ENCODE measurements at regions not wholly inside any gene's neighbourhood (a gene's known extent, or its start where the extent isn't known, plus 50 kb on each side); places are given as distances from the start of the nearest gene placed in this dataset.

DNA sequence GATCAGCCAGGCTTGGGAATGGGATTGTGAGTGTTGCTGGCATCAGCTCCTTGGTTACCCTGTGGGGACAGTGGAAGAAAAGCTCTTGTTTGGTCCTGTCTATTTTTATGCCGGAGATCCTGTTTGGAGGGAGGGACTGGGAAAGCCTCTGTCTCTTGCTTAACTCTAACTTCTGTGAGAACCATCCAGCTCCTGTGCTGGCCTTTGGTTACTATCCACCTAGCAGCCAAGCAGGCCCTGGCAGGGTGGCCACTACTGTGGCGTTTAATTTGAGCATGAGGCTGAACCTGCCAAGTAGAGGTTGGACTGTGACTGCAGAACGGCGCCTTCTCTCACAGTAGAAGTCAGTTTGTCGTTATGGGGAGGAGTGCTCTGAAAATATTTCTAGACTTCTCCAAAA lies 193.3 kb downstream of the UTRN start:
- Mint-ChIP-seq H3K9me3 (no peaks in the 10 kb centered on the region), H3K27ac (peak overlapping the region; percentile 23), H3K27me3 (ENCODE audit: insufficient read depth) (no peaks in the 10 kb centered on the region; the same call in 1 of the 2 replicates), H3K4me1 (ENCODE audit: low read depth) (peaks cover 33% of the 10 kb centered on the region), H3K36me3 (ENCODE audit: low read depth) (peaks cover 34% of the 10 kb centered on the region), H3K4me3 (no peak overlapping the region)
- DNase-seq = no peak
- TF ChIP-seq, protein P1, sequence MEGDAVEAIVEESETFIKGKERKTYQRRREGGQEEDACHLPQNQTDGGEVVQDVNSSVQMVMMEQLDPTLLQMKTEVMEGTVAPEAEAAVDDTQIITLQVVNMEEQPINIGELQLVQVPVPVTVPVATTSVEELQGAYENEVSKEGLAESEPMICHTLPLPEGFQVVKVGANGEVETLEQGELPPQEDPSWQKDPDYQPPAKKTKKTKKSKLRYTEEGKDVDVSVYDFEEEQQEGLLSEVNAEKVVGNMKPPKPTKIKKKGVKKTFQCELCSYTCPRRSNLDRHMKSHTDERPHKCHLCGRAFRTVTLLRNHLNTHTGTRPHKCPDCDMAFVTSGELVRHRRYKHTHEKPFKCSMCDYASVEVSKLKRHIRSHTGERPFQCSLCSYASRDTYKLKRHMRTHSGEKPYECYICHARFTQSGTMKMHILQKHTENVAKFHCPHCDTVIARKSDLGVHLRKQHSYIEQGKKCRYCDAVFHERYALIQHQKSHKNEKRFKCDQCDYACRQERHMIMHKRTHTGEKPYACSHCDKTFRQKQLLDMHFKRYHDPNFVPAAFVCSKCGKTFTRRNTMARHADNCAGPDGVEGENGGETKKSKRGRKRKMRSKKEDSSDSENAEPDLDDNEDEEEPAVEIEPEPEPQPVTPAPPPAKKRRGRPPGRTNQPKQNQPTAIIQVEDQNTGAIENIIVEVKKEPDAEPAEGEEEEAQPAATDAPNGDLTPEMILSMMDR (IDR thresholded peaks at IDR 0.05) = no peak

GRCh38 chr6:144479991-144480390 lies 194.9 kb downstream of the UTRN start:
- H3K27ac Mint-ChIP-seq = no peak overlapping the region
- H3K4me1 Mint-ChIP-seq (ENCODE audit: low read depth) = peaks cover 33% of the 10 kb centered on the region
- no peak for DNase-seq
- no peaks in the 10 kb centered on the region; the same call in 1 of the 2 replicates for H3K27me3 Mint-ChIP-seq (ENCODE audit: insufficient read depth)
- TF ChIP-seq, protein P1 (IDR thresholded peaks at IDR 0.05) = no peak
- no peak overlapping the region for H3K4me3 Mint-ChIP-seq
- no peaks in the 10 kb centered on the region for H3K9me3 Mint-ChIP-seq
- H3K36me3 Mint-ChIP-seq (ENCODE audit: low read depth) = peaks cover 24% of the 10 kb centered on the region

DNA sequence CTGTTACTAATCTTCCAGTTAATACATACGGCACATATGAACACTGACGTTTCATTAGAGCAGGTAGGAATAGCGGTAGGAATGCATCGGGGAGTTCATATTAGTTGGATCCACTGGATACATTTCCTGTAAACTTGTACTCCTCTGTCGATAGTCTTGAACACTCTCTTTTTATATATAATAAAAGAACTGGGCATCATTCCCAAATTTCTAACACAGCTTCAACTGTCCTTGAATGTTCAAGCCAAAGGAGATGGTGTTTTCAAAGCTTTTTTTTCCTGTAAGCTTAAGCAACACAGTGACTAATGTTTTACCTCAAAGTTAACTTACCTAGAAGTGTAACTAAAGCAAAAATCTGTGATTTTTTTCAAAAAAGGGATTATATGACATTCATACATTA lies 195.3 kb downstream of the UTRN start:
- H3K9me3 Mint-ChIP-seq = no peaks in the 10 kb centered on the region
- no peak overlapping the region for H3K4me3 Mint-ChIP-seq
- H3K4me1 Mint-ChIP-seq (ENCODE audit: low read depth) = peaks cover 33% of the 10 kb centered on the region
- no peaks in the 10 kb centered on the region; the same call in 1 of the 2 replicates for H3K27me3 Mint-ChIP-seq (ENCODE audit: insufficient read depth)
- no peak for DNase-seq
- no peak overlapping the region for H3K27ac Mint-ChIP-seq
- TF ChIP-seq, protein P1 (IDR thresholded peaks at IDR 0.05) = no peak
- peaks cover 24% of the 10 kb centered on the region for H3K36me3 Mint-ChIP-seq (ENCODE audit: low read depth)

DNA sequence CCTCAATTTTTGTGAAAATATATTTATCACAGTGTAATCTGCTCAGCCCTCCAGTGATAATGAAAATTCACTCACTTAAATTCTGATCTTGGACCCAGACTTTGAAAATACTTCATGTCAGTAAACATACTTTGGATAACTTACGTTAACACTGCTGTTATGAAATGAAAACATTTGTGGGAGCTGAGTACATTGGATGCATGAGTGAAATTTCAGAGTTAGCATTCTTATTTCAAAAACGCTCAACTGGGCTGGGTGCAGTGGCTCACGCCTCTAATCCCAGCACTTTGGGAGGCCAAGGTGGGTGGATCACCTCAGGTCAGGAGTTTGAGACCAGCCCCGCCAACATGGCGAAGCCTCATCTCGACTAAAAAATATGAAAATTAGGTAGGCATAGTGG lies 196.4 kb downstream of the UTRN start:
- H3K27me3 Mint-ChIP-seq (ENCODE audit: insufficient read depth) = no peaks in the 10 kb centered on the region; the same call in 1 of the 2 replicates
- DNase-seq = no peak
- TF ChIP-seq, protein P1 (IDR thresholded peaks at IDR 0.05) = no peak
- H3K27ac Mint-ChIP-seq = no peak overlapping the region
- H3K9me3 Mint-ChIP-seq = no peaks in the 10 kb centered on the region
- peaks cover 29% of the 10 kb centered on the region for H3K36me3 Mint-ChIP-seq (ENCODE audit: low read depth)
- no peak overlapping the region for H3K4me3 Mint-ChIP-seq
- H3K4me1 Mint-ChIP-seq (ENCODE audit: low read depth) = peaks cover 27% of the 10 kb centered on the region

- DNase-seq = peak; percentile 75
- H3K27ac Mint-ChIP-seq = no peak overlapping the region
- no peak overlapping the region for H3K4me3 Mint-ChIP-seq
- peaks cover 29% of the 10 kb centered on the region for H3K36me3 Mint-ChIP-seq (ENCODE audit: low read depth)
- H3K4me1 Mint-ChIP-seq (ENCODE audit: low read depth) = peaks cover 21% of the 10 kb centered on the region
- H3K9me3 Mint-ChIP-seq = no peaks in the 10 kb centered on the region
- TF ChIP-seq, protein P1 (IDR thresholded peaks at IDR 0.05) = peak; percentile 85
- no peaks in the 10 kb centered on the region; the same call in 1 of the 2 replicates for H3K27me3 Mint-ChIP-seq (ENCODE audit: insufficient read depth)
These were observed 197.0 kb downstream of the UTRN start for GRCh38 chr6:144482142-144482541.

DNA sequence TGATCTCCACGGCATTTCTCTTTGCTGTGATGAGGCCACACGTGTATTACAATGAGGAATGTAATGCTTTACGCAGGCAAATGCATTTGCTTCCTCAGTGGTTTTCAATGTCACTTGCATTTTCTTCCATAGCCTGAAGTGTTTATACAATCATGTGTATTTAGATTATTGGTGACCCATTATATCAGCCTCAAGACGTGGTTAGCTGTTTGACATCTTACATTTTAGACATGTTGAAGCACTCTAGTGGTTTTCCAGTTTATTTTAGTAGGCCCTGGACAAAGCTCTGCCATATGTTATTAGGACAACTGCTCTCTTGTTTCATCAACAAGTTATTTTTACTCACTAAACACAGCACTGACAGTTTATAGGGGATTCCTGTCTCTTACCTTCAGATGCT lies 200.4 kb downstream of the UTRN start:
- TF ChIP-seq, protein P1 (IDR thresholded peaks at IDR 0.05) = no peak
- peaks cover 27% of the 10 kb centered on the region for H3K36me3 Mint-ChIP-seq (ENCODE audit: low read depth)
- DNase-seq = no peak
- no peak overlapping the region for H3K4me3 Mint-ChIP-seq
- no peaks in the 10 kb centered on the region; the same call in none of the 2 replicates for H3K27me3 Mint-ChIP-seq (ENCODE audit: insufficient read depth)
- no peaks in the 10 kb centered on the region for H3K9me3 Mint-ChIP-seq
- peaks cover 8% of the 10 kb centered on the region; the same call in 1 of the 2 replicates for H3K4me1 Mint-ChIP-seq (ENCODE audit: low read depth)
- no peak overlapping the region for H3K27ac Mint-ChIP-seq

Measured in HFFc6 (cell line).